ENCODE measurements at regions not wholly inside any gene's neighbourhood (a gene's known extent, or its start where the extent isn't known, plus 50 kb on each side); places are given as distances from the start of the nearest gene placed in this dataset.

- no peak for TF ChIP-seq HDAC6 (IDR thresholded peaks at IDR 0.05; ENCODE audit: low read depth, low read length)
- no peak for TF ChIP-seq SUZ12 (IDR thresholded peaks at IDR 0.05; ENCODE audit: low read length)
These were observed 606.0 kb upstream of the BTBD3 start for GRCh38 chr20:11311659-11312224.

Data from H1 (cell line).